H54 (cell line): ENCODE measurements at regions not wholly inside any gene's neighbourhood (a gene's known extent, or its start where the extent isn't known, plus 50 kb on each side); places are given as distances from the start of the nearest gene placed in this dataset.
"Not testable (repeated sequence)": the region's sequence is repeated elsewhere in the genome, so short reads cannot be mapped to it uniquely, and the experiment has no call there.

Source experiments
- DNase-seq: peaks from one replicate; pipeline ENCODE4 v3.0.0; 2011; ENCODE audit warnings: low spot score, mixed read lengths; ENCODE audit not compliant: insufficient read length
- FAIRE-seq: peaks from 3 replicates; lab custom pipeline; 2011; peaks lifted over from hg19 to GRCh38; lab: Jason Lieb, UNC
- POLR2A ChIP-seq: IDR thresholded peaks from 2 replicates; pipeline ENCODE4 v1.6.1; 2011; ENCODE audit warnings: low read depth, mild to moderate bottlenecking, low read length

GRCh38 chr14:45698462-45699134, 445.6 kb upstream of the MIS18BP1 start:
- DNase-seq (no peak), FAIRE-seq (no peak)
- no peak for TF ChIP-seq POLR2A

- DNase-seq (no peak), FAIRE-seq (no peak)
- no peak for TF ChIP-seq POLR2A
Observed at GRCh38 chr14:45686771-45687170, 433.8 kb upstream of the MIS18BP1 start.

- DNase-seq (no peak), FAIRE-seq (no peak)
Observed at GRCh38 chr14:45680531-45680930, 427.5 kb upstream of the MIS18BP1 start.

GRCh38 chr14:45679853-45680252, 426.9 kb upstream of the MIS18BP1 start:
- TF ChIP-seq POLR2A: no peak
- DNase-seq (no peak), FAIRE-seq (peak; percentile 69)

More at GRCh38 chr14:45680531-45680930, 427.5 kb upstream of the MIS18BP1 start:
- TF ChIP-seq POLR2A: no peak

DNA sequence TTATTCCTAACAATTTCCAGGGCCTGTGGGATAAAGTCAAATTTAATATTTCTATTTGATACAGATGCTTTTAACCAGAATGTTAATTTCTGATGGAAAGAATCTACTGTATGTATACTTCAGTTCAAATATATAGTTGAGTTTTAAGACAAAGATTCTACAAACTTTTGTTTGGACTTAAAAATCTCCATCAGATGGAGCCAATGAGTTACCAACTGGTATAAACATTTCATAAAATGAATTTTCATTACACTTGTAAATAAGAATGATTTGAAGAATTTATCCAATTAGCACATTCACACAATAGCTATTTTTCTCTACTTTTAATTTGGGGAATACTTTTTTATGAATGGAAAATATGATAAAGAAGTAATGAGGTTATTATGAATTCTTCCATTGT, 425.2 kb upstream of the MIS18BP1 start:
- TF ChIP-seq POLR2A: no peak
- no peak for FAIRE-seq
- DNase-seq: no peak

GRCh38 chr14:45673420-45673819, 420.4 kb upstream of the MIS18BP1 start:
- FAIRE-seq: no peak
- no peak for TF ChIP-seq POLR2A
- no peak for DNase-seq

DNA sequence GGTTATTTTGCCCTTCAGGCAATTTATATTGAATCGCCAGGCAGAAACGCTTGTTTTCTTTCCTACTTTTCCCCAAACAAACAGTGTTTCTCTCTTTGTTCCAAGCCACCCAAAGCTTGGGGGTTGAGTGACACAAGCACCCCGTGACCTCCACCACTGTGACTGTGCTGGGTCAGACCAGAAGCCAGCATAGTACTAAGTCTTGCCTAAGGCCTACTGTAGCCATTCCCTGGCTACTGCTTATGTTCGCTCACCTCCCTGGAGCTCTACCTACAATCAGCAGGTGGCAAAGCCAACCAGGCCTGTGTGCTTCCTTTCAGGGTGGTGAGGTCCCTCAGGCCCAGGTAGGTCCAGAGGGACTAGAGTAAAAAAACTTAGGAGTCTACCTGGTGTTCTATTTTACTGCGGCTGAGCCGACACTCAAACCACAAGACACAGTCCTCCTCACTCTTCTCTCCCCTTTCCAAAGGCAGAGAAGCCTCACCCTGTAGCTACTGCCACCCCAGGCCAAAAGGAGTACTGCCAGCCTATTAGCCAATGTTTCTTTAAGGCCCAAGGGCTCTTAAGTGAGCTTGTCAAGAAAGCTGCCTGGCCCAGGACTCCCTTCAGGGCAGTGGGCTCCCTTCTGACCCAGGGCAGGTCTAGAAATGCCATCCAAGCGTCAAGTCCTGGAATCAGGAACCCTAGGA, 411.8 kb upstream of the MIS18BP1 start:
- DNase-seq (no peak), FAIRE-seq (no peak)
- TF ChIP-seq POLR2A: no peak

- no peak for TF ChIP-seq POLR2A
- FAIRE-seq (no peak), DNase-seq (no peak)
Observed at GRCh38 chr14:45658917-45659299, 405.9 kb upstream of the MIS18BP1 start.

GRCh38 chr14:45658226-45658916, 405.4 kb upstream of the MIS18BP1 start:
- no peak for DNase-seq
- TF ChIP-seq POLR2A: no peak
- no peak for FAIRE-seq

GRCh38 chr14:45651890-45652289, 398.9 kb upstream of the MIS18BP1 start:
- DNase-seq (no peak), FAIRE-seq (no peak)
- TF ChIP-seq POLR2A: no peak

- no peak for TF ChIP-seq POLR2A
- DNase-seq (no peak), FAIRE-seq (no peak)
Observed at GRCh38 chr14:45650754-45651153, 397.8 kb upstream of the MIS18BP1 start.

- no peak for DNase-seq
- no peak for TF ChIP-seq POLR2A
- FAIRE-seq: no peak
Observed at GRCh38 chr14:45649051-45649450, 396.0 kb upstream of the MIS18BP1 start.

GRCh38 chr14:45641541-45641940, 388.5 kb upstream of the MIS18BP1 start:
- TF ChIP-seq POLR2A: no peak
- no peak for FAIRE-seq
- DNase-seq: no peak

GRCh38 chr14:45634651-45635441, 381.8 kb upstream of the MIS18BP1 start:
- not testable (repeated sequence) for DNase-seq, FAIRE-seq
